ENCODE measurements at regions not wholly inside any gene's neighbourhood (a gene's known extent, or its start where the extent isn't known, plus 50 kb on each side); places are given as distances from the start of the nearest gene placed in this dataset.
"Not testable (repeated sequence)": the region's sequence is repeated elsewhere in the genome, so short reads cannot be mapped to it uniquely, and the experiment has no call there.

DNA sequence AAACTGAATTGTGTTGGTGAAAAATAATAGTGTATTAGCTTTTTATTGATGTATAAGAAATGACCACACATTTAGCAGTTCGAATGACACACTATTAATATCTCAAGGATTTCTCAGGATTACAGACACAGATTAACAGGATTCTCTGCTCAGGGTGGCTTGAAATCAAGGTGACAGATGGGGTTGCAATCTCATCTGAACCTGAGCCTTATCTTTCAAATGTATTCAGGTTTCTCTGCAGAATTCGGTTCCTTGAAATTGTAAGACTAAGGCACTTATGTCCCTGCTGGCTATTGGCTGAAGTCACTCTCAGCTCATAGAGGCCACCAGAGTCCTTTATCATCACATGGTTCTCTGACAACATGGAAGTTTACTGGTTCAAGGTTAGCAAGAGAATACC lies 1780.1 kb downstream of the ARAP2 start:
- Histone ChIP-seq H3K4me1 (ENCODE audit: control insufficient read depth, insufficient read depth, low read length) (no peaks in the 10 kb centered on the region), H3K27ac (ENCODE audit: low read depth, low read length) (no peak overlapping the region), H3K27me3 (ENCODE audit: control insufficient read depth, insufficient read depth, low read length) (no peaks in the 10 kb centered on the region), H3K9me3 (ENCODE audit: control insufficient read depth, insufficient read depth, low read length) (no peaks in the 10 kb centered on the region), H3K4me3 (ENCODE audit: low read depth, low read length) (no peak overlapping the region), H3K36me3 (ENCODE audit: control insufficient read depth, insufficient read depth, low read length) (no peaks in the 10 kb centered on the region)
- DNase-seq (ENCODE audit: low read depth in 4 of 6, low spot score in 6 of 6): no peak
- 91% methylated on average over 1 of the region's 2 CpGs for WGBS (ENCODE audit: insufficient coverage)

DNA sequence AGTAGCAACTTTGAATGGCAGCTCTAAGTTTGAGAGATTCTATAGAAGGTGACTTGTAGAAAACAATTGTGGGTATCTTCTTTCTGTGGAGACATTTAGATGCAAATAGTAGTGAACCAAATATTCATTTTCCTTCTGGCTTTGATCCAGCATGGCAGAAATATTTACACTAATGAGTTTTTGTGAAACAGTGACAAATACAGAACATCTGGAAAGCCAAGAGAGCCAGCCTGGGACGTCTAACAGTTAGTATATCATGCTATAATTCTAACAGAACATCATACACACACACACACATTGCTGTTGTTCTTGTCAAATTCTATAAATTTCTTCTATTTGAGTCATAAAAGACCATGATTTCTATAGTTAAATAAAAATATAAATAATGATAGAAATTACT lies 1777.9 kb downstream of the ARAP2 start:
- H3K36me3 ChIP-seq (ENCODE audit: control insufficient read depth, insufficient read depth, low read length): no peaks in the 10 kb centered on the region
- no peaks in the 10 kb centered on the region for H3K4me1 ChIP-seq (ENCODE audit: control insufficient read depth, insufficient read depth, low read length)
- no peaks in the 10 kb centered on the region for H3K27me3 ChIP-seq (ENCODE audit: control insufficient read depth, insufficient read depth, low read length)
- no CpG with 5 or more reads among the region's 1 CpG for WGBS (ENCODE audit: insufficient coverage)
- no peak overlapping the region for H3K27ac ChIP-seq (ENCODE audit: low read depth, low read length)
- peak in 1 of 6 donors; percentile 9 for DNase-seq (ENCODE audit: low read depth in 4 of 6, low spot score in 6 of 6)
- H3K4me3 ChIP-seq (ENCODE audit: low read depth, low read length): no peak overlapping the region
- no peaks in the 10 kb centered on the region for H3K9me3 ChIP-seq (ENCODE audit: control insufficient read depth, insufficient read depth, low read length)

DNA sequence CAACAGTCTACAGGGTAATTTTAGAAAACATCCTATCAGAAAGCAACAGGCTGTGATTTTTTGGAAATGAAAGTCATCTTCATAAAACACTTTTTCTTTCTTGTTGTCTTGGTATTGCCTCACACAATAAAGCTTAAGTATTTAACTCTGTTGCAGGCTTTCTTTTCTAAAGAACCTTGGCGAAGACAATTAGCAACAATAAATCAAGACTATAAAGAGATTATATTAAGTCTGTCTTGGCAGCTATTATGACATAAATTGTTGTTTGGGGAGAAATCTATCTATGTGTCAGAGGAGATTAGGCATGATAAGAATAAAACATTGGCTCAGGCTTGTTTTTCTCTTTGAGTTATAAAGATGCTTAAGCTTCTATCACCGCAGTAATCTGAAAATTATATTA lies 1774.8 kb downstream of the ARAP2 start:
- Histone ChIP-seq H3K36me3 (ENCODE audit: control insufficient read depth, insufficient read depth, low read length) (no peaks in the 10 kb centered on the region), H3K27ac (ENCODE audit: low read depth, low read length) (no peak overlapping the region), H3K4me1 (ENCODE audit: control insufficient read depth, insufficient read depth, low read length) (no peaks in the 10 kb centered on the region), H3K27me3 (ENCODE audit: control insufficient read depth, insufficient read depth, low read length) (no peaks in the 10 kb centered on the region), H3K9me3 (ENCODE audit: control insufficient read depth, insufficient read depth, low read length) (no peaks in the 10 kb centered on the region), H3K4me3 (ENCODE audit: low read depth, low read length) (no peak overlapping the region)
- WGBS (ENCODE audit: insufficient coverage): no CpG with 5 or more reads among the region's 2 CpGs
- peak in 1 of 6 donors; percentile 77 for DNase-seq (ENCODE audit: low read depth in 4 of 6, low spot score in 6 of 6)

DNA sequence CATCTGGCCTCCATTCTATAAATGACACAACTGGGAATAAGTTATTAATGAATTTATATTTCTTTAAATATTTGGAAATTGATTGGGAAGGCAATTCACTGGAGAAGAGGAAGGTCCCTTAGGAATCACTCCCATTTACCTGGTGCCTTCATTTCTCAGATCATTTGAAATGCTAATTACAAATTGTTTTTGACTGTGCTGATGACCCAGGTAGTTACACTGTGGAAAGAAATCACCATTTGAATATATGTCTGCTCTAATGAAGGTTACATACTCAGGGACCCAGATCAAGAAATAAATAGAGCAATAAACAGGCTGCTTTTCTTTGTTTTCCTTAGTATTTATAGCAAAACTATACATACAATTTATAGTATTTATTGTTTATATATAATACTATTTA lies 1759.1 kb downstream of the ARAP2 start:
- Histone ChIP-seq H3K9me3 (ENCODE audit: control insufficient read depth, insufficient read depth, low read length) (no peaks in the 10 kb centered on the region), H3K27ac (ENCODE audit: low read depth, low read length) (no peak overlapping the region), H3K36me3 (ENCODE audit: control insufficient read depth, insufficient read depth, low read length) (no peaks in the 10 kb centered on the region), H3K4me1 (ENCODE audit: control insufficient read depth, insufficient read depth, low read length) (no peaks in the 10 kb centered on the region), H3K4me3 (ENCODE audit: low read depth, low read length) (no peak overlapping the region), H3K27me3 (ENCODE audit: control insufficient read depth, insufficient read depth, low read length) (no peaks in the 10 kb centered on the region)
- peak in 1 of 6 donors; percentile 66 for DNase-seq (ENCODE audit: low read depth in 4 of 6, low spot score in 6 of 6)

DNA sequence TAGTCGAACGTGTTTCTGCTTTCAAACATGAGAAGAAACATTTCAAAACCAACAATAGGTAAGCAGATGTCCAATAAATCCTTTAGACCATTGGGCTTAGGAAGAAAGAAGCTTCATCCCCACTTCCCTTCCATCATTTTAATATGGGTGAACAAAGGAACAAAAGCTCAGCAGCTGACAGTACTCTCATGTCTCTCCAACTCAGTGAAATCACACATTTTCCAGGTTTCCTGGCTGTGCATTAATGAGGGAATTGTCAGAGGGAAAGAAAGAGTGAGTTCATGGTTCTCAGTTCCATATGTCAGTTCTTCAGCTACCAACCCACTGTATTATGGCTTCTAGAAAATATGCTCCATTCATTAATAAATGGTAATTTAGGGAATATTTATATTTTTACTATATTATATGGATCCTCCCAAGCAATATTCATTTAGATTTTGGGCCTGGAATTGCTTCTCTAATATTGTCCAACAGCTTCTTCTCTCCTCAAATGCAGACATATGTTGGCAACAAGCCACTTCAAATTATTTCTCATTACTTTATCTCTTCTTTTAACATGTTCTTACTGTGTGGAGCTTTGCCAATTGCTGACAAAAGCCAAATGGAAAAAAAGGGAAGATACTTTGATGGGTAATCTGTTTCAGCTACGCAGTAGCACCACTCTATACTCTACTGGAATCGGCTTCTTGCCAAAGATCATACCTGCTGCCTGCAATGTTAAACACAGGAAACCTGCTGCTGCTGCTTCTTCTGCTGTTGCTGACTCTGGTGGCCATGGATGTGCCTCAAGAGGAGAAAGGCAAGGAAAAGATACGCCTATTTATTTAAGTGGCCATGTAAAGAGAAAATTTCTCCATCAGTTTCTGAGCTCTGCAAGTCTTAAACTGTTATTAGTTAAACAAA lies 1757.6 kb downstream of the ARAP2 start:
- Histone ChIP-seq H3K4me1 (ENCODE audit: control insufficient read depth, insufficient read depth, low read length) (no peaks in the 10 kb centered on the region), H3K27ac (ENCODE audit: low read depth, low read length) (no peak overlapping the region), H3K36me3 (ENCODE audit: control insufficient read depth, insufficient read depth, low read length) (no peaks in the 10 kb centered on the region), H3K27me3 (ENCODE audit: control insufficient read depth, insufficient read depth, low read length) (no peaks in the 10 kb centered on the region), H3K4me3 (ENCODE audit: low read depth, low read length) (no peak overlapping the region), H3K9me3 (ENCODE audit: control insufficient read depth, insufficient read depth, low read length) (no peaks in the 10 kb centered on the region)
- peak in 2 of 6 donors; percentile 10 to 54 for DNase-seq (ENCODE audit: low read depth in 4 of 6, low spot score in 6 of 6)
- WGBS (ENCODE audit: insufficient coverage): no CpG with 5 or more reads among the region's 5 CpGs

DNA sequence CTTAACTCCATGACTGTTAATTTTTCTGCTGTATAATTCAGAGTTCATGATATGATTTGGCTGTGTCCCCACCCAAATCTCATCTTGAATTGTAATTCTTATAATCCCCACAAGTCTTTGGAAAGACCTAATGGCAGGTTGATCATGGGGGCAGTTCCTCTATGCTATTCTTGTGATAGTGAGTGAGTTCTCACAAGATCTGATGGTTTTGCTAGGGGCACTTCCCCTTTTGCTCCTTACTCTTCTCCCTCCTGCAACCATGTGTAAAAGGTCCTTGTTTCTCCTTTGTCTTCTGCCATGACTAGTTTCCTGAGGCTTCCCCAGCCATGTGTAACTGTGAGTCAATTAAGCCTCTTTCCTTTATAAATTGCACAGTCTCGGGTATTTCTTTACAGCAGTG lies 1751.9 kb downstream of the ARAP2 start:
- H3K27me3 ChIP-seq (ENCODE audit: control insufficient read depth, insufficient read depth, low read length): no peaks in the 10 kb centered on the region
- H3K27ac ChIP-seq (ENCODE audit: low read depth, low read length): no peak overlapping the region
- no CpG with 5 or more reads among the region's 1 CpG for WGBS (ENCODE audit: insufficient coverage)
- no peak overlapping the region for H3K4me3 ChIP-seq (ENCODE audit: low read depth, low read length)
- no peaks in the 10 kb centered on the region for H3K36me3 ChIP-seq (ENCODE audit: control insufficient read depth, insufficient read depth, low read length)
- H3K4me1 ChIP-seq (ENCODE audit: control insufficient read depth, insufficient read depth, low read length): no peaks in the 10 kb centered on the region
- DNase-seq (ENCODE audit: low read depth in 4 of 6, low spot score in 6 of 6): no peak
- H3K9me3 ChIP-seq (ENCODE audit: control insufficient read depth, insufficient read depth, low read length): no peaks in the 10 kb centered on the region

DNA sequence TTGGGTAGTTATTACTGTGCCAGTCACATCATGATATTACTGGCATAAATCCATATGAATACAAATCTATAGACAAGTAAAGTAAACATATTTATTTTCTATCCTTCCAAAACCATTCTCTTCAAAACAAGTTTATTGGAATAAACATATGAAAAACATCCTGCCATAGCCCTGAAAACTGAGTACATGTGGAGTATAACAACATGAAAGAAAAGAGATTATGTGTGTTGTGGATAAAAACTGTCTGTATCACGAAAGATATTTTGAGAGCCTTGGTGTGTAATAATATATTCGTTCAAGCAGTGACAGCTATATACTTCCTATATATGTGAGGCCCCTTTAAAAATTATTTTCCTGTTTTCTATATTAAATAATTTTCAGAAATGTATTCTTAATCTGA lies 1742.2 kb downstream of the ARAP2 start:
- no CpG with 5 or more reads among the region's 2 CpGs for WGBS (ENCODE audit: insufficient coverage)
- H3K9me3 ChIP-seq (ENCODE audit: control insufficient read depth, insufficient read depth, low read length): no peaks in the 10 kb centered on the region
- H3K36me3 ChIP-seq (ENCODE audit: control insufficient read depth, insufficient read depth, low read length): no peaks in the 10 kb centered on the region
- H3K27me3 ChIP-seq (ENCODE audit: control insufficient read depth, insufficient read depth, low read length): no peaks in the 10 kb centered on the region
- H3K4me3 ChIP-seq (ENCODE audit: low read depth, low read length): no peak overlapping the region
- H3K4me1 ChIP-seq (ENCODE audit: control insufficient read depth, insufficient read depth, low read length): no peaks in the 10 kb centered on the region
- DNase-seq (ENCODE audit: low read depth in 4 of 6, low spot score in 6 of 6): no peak
- no peak overlapping the region for H3K27ac ChIP-seq (ENCODE audit: low read depth, low read length)

DNA sequence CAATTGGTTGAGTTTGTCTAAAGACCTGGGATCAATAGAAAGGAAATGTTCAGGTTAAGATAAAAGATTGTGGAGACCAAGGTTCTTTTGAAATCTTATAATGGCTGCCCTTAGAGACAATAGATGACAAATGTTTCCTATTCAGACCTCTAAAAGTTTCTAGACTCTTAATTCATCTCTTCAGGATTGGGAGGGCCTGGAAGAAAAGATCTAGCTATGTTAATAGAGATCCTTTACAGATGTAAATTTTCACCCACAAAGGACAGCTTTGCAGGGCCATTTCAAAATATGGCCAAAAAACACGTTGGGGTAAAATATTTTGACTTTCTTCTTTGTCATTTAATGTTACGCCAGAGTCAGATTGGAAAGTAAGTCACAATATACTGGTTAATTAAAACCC lies 1739.6 kb downstream of the ARAP2 start:
- H3K4me1 ChIP-seq (ENCODE audit: control insufficient read depth, insufficient read depth, low read length); H3K9me3 ChIP-seq (ENCODE audit: control insufficient read depth, insufficient read depth, low read length); H3K27me3 ChIP-seq (ENCODE audit: control insufficient read depth, insufficient read depth, low read length); H3K4me3 ChIP-seq (ENCODE audit: low read depth, low read length); H3K36me3 ChIP-seq (ENCODE audit: control insufficient read depth, insufficient read depth, low read length); DNase-seq (ENCODE audit: low read depth in 4 of 6, low spot score in 6 of 6); H3K27ac ChIP-seq (ENCODE audit: low read depth, low read length): not testable (repeated sequence)
- no CpG with 5 or more reads among the region's 2 CpGs for WGBS (ENCODE audit: insufficient coverage)

DNA sequence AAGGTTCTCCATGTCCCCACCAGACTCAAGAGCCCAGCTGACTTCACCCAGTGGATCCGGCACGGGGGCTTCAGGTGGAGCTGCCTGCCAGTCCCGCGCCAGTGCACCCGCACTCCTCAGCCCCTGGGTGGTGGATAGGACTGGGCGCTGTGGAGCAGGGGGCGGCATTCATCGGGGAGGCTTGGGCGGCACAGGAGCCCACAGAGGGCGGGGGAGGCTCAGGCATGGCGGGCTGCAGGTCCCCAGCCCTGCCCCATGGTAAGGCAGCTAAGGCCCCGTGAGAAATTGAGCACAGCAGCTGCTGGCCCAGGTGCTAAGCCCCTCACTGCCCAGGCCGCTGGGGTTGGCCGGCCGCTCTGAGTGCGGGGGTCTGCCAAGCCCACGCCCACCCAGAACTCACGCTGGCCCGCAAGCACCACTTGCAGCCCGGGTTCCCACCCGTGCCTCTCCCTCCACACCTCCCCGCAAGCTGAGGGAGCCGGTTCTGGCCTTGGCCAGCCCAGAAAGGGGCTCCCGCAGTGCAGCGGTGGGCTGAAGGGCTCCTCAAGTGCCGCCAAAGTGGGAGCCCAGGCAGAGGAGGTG lies 1737.7 kb downstream of the ARAP2 start:
- not testable (repeated sequence) for H3K9me3 ChIP-seq (ENCODE audit: control insufficient read depth, insufficient read depth, low read length); H3K36me3 ChIP-seq (ENCODE audit: control insufficient read depth, insufficient read depth, low read length); H3K4me3 ChIP-seq (ENCODE audit: low read depth, low read length); DNase-seq (ENCODE audit: low read depth in 4 of 6, low spot score in 6 of 6); H3K27ac ChIP-seq (ENCODE audit: low read depth, low read length); H3K27me3 ChIP-seq (ENCODE audit: control insufficient read depth, insufficient read depth, low read length); H3K4me1 ChIP-seq (ENCODE audit: control insufficient read depth, insufficient read depth, low read length)
- 97% methylated on average over 25 of the region's 26 CpGs for WGBS (ENCODE audit: insufficient coverage)

DNA sequence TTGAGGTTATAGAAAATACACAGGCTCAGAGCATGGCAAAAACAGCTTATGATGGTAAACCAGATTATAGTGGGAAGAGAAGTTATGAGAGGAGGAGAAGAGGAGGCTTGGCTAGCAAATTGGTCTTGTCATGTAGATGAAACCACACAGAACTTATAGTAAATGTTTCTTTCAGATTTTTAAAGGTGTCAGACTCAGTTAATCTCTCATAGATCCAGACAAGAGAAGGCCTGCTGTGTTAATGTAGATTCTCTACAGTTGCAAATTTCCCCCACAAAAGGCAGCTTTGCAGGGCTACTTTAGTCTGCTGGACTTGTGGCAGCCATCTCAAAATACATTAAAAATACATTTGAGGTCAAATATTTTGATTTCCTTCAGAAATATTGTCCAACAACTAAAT lies 1731.7 kb downstream of the ARAP2 start:
- Histone ChIP-seq H3K9me3 (ENCODE audit: control insufficient read depth, insufficient read depth, low read length) (peaks cover 2% of the 10 kb centered on the region), H3K36me3 (ENCODE audit: control insufficient read depth, insufficient read depth, low read length) (no peaks in the 10 kb centered on the region), H3K4me3 (ENCODE audit: low read depth, low read length) (no peak overlapping the region), H3K27ac (ENCODE audit: low read depth, low read length) (no peak overlapping the region), H3K4me1 (ENCODE audit: control insufficient read depth, insufficient read depth, low read length) (no peaks in the 10 kb centered on the region), H3K27me3 (ENCODE audit: control insufficient read depth, insufficient read depth, low read length) (no peaks in the 10 kb centered on the region)
- DNase-seq (ENCODE audit: low read depth in 4 of 6, low spot score in 6 of 6): no peak
